Neural progenitor cell (in vitro differentiated cells): ENCODE measurements at regions not wholly inside any gene's neighbourhood (a gene's known extent, or its start where the extent isn't known, plus 50 kb on each side); places are given as distances from the start of the nearest gene placed in this dataset.

Experiments used
- EZH2 ChIP-seq: fragments of 200-600 bp; sonication (generic); IDR thresholded peaks from 2 replicates; pipeline ENCODE4 v1.6.1; 2017; ENCODE audit warnings: antibody characterized with exemption, mild to moderate bottlenecking, moderate library complexity
- TF ChIP-seq, protein P1 (sequence below): fragments of 200-600 bp; sonication (generic); IDR thresholded peaks from 2 replicates; pipeline ENCODE4 v1.5.1; 2017; ENCODE audit warnings: antibody characterized with exemption, mild to moderate bottlenecking

DNA sequence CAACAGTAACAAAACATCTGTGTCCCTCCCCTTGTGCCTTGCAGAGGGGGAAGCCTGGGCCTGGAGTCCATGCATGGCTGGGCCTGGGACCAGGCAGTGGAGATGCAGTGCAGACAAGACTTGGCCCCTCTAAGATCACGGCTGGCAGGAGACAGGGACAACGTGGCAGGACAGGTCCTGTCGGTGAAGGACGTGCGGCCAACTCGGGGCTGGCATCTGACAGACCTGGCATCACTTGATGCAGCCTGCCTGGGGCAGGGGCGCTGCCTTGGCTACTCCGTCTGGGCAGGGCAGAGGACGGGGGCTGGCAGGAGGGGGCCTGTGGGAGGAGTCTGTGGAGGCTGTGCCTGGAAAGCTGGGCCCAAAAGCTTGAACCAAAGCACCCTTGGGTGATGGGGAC, 112.1 kb downstream of the CPZ start:
- TF ChIP-seq, protein P1, sequence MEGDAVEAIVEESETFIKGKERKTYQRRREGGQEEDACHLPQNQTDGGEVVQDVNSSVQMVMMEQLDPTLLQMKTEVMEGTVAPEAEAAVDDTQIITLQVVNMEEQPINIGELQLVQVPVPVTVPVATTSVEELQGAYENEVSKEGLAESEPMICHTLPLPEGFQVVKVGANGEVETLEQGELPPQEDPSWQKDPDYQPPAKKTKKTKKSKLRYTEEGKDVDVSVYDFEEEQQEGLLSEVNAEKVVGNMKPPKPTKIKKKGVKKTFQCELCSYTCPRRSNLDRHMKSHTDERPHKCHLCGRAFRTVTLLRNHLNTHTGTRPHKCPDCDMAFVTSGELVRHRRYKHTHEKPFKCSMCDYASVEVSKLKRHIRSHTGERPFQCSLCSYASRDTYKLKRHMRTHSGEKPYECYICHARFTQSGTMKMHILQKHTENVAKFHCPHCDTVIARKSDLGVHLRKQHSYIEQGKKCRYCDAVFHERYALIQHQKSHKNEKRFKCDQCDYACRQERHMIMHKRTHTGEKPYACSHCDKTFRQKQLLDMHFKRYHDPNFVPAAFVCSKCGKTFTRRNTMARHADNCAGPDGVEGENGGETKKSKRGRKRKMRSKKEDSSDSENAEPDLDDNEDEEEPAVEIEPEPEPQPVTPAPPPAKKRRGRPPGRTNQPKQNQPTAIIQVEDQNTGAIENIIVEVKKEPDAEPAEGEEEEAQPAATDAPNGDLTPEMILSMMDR = no peak
- no peak for TF ChIP-seq EZH2
